Midbrain (tissue), 1 donor: ENCODE measurements at regions not wholly inside any gene's neighbourhood (a gene's known extent, or its start where the extent isn't known, plus 50 kb on each side); places are given as distances from the start of the nearest gene placed in this dataset.

Experiments
- DNase-seq: peaks from one replicate; lab custom pipeline; 2025; lab: John Stamatoyannopoulos, UW

GRCh38 chr4:41458689-41459088 is 79.3 kb upstream of the LIMCH1 start:
- no peak for DNase-seq

- no peak for DNase-seq
Observed at GRCh38 chr4:41460641-41461040, 77.3 kb upstream of the LIMCH1 start.

GRCh38 chr4:41461780-41462307 is 76.1 kb upstream of the LIMCH1 start:
- DNase-seq, result no peak

- no peak for DNase-seq
Observed at GRCh38 chr4:41465146-41465761, 72.7 kb upstream of the LIMCH1 start.

- DNase-seq, result no peak
Observed at GRCh38 chr4:41466249-41466648, 71.7 kb upstream of the LIMCH1 start.

- no peak for DNase-seq
Observed at GRCh38 chr4:41468122-41468521, 69.8 kb upstream of the LIMCH1 start.

GRCh38 chr4:41471126-41472071 is 66.6 kb upstream of the LIMCH1 start:
- DNase-seq, result no peak

- no peak for DNase-seq
Observed at GRCh38 chr4:41472081-41472480, 65.9 kb upstream of the LIMCH1 start.

- no peak for DNase-seq
Observed at GRCh38 chr4:41473176-41473575, 64.8 kb upstream of the LIMCH1 start.

- no peak for DNase-seq
Observed at GRCh38 chr4:41475402-41475801, 62.6 kb upstream of the LIMCH1 start.

- DNase-seq, result no peak
Observed at GRCh38 chr4:41476310-41476885, 61.6 kb upstream of the LIMCH1 start.

GRCh38 chr4:41477181-41477905 is 60.6 kb upstream of the LIMCH1 start:
- no peak for DNase-seq

GRCh38 chr4:41478518-41478917 is 59.4 kb upstream of the LIMCH1 start:
- DNase-seq, result no peak

- no peak for DNase-seq
Observed at GRCh38 chr4:41480896-41481311, 57.1 kb upstream of the LIMCH1 start.

- DNase-seq, result no peak
Observed at GRCh38 chr4:41483771-41484170, 54.2 kb upstream of the LIMCH1 start.

GRCh38 chr4:41485041-41485440 is 52.9 kb upstream of the LIMCH1 start:
- no peak for DNase-seq

GRCh38 chr4:41487868-41488440 is 50.0 kb upstream of the LIMCH1 start:
- DNase-seq, result no peak
